HEK293T (cell line): ENCODE measurements at regions not wholly inside any gene's neighbourhood (a gene's known extent, or its start where the extent isn't known, plus 50 kb on each side); places are given as distances from the start of the nearest gene placed in this dataset.
"Not testable (repeated sequence)": the region's sequence is repeated elsewhere in the genome, so short reads cannot be mapped to it uniquely, and the experiment has no call there.

ENCODE experiments used
- CTCF ChIA-PET: fragments of 350-600 bp; formaldehyde crosslinking; extraction: SDS; loops from one replicate; lab custom pipeline; 2021; ENCODE audit warnings: antibody characterized with exemption, inconsistent platforms; lab: Yijun Ruan, JAX
- POLR2A ChIA-PET: fragments of 350-600 bp; formaldehyde crosslinking; extraction: SDS; loops from one replicate; lab custom pipeline; 2020; ENCODE audit warnings: antibody characterized with exemption, inconsistent platforms; lab: Yijun Ruan, JAX
- DNase-seq: peaks from one replicate; pipeline ENCODE4 v3.0.0; 2012; ENCODE audit warnings: mixed read lengths; ENCODE audit errors: extremely low spot score
- ARNT ChIP-seq: fragments of 450-650 bp; IDR thresholded peaks from 2 replicates; pipeline ENCODE4 v1.6.1; 2017; ENCODE audit warnings: mild to moderate bottlenecking
- BHLHE40 ChIP-seq: fragments of 450-650 bp; IDR thresholded peaks from 2 replicates; pipeline ENCODE4 v1.6.1; 2016; ENCODE audit warnings: mild to moderate bottlenecking, moderate library complexity, borderline replicate concordance
- CTBP1 ChIP-seq: fragments of 450-650 bp; IDR thresholded peaks from 2 replicates; pipeline ENCODE4 v1.6.1; 2016; ENCODE audit warnings: borderline replicate concordance
- ELF4 ChIP-seq: fragments of 450-650 bp; IDR thresholded peaks from 2 replicates; pipeline ENCODE4 v1.6.1; 2017; ENCODE audit warnings: antibody characterized with exemption
- FOXA1 ChIP-seq: fragments of 450-650 bp; IDR thresholded peaks from 2 replicates; pipeline ENCODE4 v1.6.1; 2016; ENCODE audit warnings: mild to moderate bottlenecking
- FOXK2 ChIP-seq: fragments of 450-650 bp; IDR thresholded peaks from 2 replicates; pipeline ENCODE4 v1.6.1; 2016; ENCODE audit warnings: mild to moderate bottlenecking
- FOXM1 ChIP-seq: fragments of 450-650 bp; IDR thresholded peaks from 2 replicates; pipeline ENCODE4 v1.6.1; 2017; ENCODE audit warnings: mild to moderate bottlenecking, borderline replicate concordance
- HDGF ChIP-seq: fragments of 450-650 bp; IDR thresholded peaks from 2 replicates; pipeline ENCODE4 v1.6.1; 2017; ENCODE audit warnings: antibody characterized with exemption, borderline replicate concordance
- L3MBTL2 ChIP-seq: fragments of 450-650 bp; conservative IDR thresholded peaks from 2 replicates; pipeline ENCODE4 v1.6.1; 2016; ENCODE audit warnings: mild to moderate bottlenecking
- LEF1 ChIP-seq: fragments of 450-650 bp; IDR thresholded peaks from 2 replicates; pipeline ENCODE4 v1.6.1; 2017; ENCODE audit warnings: mild to moderate bottlenecking, borderline replicate concordance
- NFRKB ChIP-seq: fragments of 450-650 bp; IDR thresholded peaks from 2 replicates; pipeline ENCODE4 v1.6.1; 2016; ENCODE audit warnings: mild to moderate bottlenecking, moderate library complexity
- PKNOX1 ChIP-seq: fragments of 450-650 bp; IDR thresholded peaks from 2 replicates; pipeline ENCODE4 v1.6.1; 2016
- SP1 ChIP-seq: fragments of 450-650 bp; IDR thresholded peaks from 2 replicates; pipeline ENCODE4 v1.6.1; 2017
- SUZ12 ChIP-seq: fragments of 450-650 bp; IDR thresholded peaks from 2 replicates; pipeline ENCODE4 v1.6.1; 2016; ENCODE audit warnings: mild to moderate bottlenecking
- TARDBP ChIP-seq: fragments of 450-650 bp; IDR thresholded peaks from 2 replicates; pipeline ENCODE4 v1.6.1; 2016
- ZNF384 ChIP-seq: fragments of 450-650 bp; IDR thresholded peaks from 2 replicates; pipeline ENCODE4 v1.6.1; 2016

- ChIA-PET CTCF (interaction anchor here (0.8 kb wide), 1 partner anchor 52 kb away, joined by 3 read pairs; no protein-coding TSS in a partner anchor), POLR2A (no interaction called here)
- DNase-seq: no peak
- TF ChIP-seq ZNF384 (no peak), SP1 (no peak), ARNT (no peak), SUZ12 (no peak), FOXK2 (no peak), L3MBTL2 (no peak), PKNOX1 (no peak), TARDBP (no peak), HDGF (no peak), FOXA1 (no peak), NFRKB (no peak), ELF4 (no peak), BHLHE40 (no peak), CTBP1 (no peak), LEF1 (no peak), FOXM1 (no peak)
Observed at GRCh38 chr3:156059950-156060501, 60.4 kb upstream of the KCNAB1 start.

- CTCF ChIA-PET, DNase-seq, POLR2A ChIA-PET: not testable (repeated sequence)
Observed at GRCh38 chr3:156068151-156068550, 52.2 kb upstream of the KCNAB1 start.

- DNase-seq: no peak
- ChIA-PET POLR2A (no interaction called here), CTCF (no interaction called here)
- TF ChIP-seq BHLHE40 (no peak), L3MBTL2 (no peak), FOXM1 (no peak), HDGF (no peak), NFRKB (no peak), SUZ12 (no peak), LEF1 (no peak), FOXK2 (no peak), ELF4 (no peak), ARNT (no peak), TARDBP (no peak), FOXA1 (no peak), ZNF384 (no peak), PKNOX1 (no peak), SP1 (no peak), CTBP1 (no peak)
Observed at GRCh38 chr3:156070028-156070427, 50.4 kb upstream of the KCNAB1 start.
